ENCODE measurements at regions not wholly inside any gene's neighbourhood (a gene's known extent, or its start where the extent isn't known, plus 50 kb on each side); places are given as distances from the start of the nearest gene placed in this dataset.

- no peak for TF ChIP-seq POLR2A (IDR thresholded peaks at IDR 0.05; ENCODE audit: low read depth, low read length)
- TF ChIP-seq POLR2AphosphoS5 (IDR thresholded peaks at IDR 0.05; ENCODE audit: low read depth, low read length) = no peak
- no peak for TF ChIP-seq TAF1 (IDR thresholded peaks at IDR 0.05; ENCODE audit: borderline replicate concordance, low read depth, low read length)
Measured at GRCh38 chr10:83582407-83583095, 556.8 kb upstream of the GHITM start.
